ENCODE measurements at regions not wholly inside any gene's neighbourhood (a gene's known extent, or its start where the extent isn't known, plus 50 kb on each side); places are given as distances from the start of the nearest gene placed in this dataset.

- TF ChIP-seq, protein P1, sequence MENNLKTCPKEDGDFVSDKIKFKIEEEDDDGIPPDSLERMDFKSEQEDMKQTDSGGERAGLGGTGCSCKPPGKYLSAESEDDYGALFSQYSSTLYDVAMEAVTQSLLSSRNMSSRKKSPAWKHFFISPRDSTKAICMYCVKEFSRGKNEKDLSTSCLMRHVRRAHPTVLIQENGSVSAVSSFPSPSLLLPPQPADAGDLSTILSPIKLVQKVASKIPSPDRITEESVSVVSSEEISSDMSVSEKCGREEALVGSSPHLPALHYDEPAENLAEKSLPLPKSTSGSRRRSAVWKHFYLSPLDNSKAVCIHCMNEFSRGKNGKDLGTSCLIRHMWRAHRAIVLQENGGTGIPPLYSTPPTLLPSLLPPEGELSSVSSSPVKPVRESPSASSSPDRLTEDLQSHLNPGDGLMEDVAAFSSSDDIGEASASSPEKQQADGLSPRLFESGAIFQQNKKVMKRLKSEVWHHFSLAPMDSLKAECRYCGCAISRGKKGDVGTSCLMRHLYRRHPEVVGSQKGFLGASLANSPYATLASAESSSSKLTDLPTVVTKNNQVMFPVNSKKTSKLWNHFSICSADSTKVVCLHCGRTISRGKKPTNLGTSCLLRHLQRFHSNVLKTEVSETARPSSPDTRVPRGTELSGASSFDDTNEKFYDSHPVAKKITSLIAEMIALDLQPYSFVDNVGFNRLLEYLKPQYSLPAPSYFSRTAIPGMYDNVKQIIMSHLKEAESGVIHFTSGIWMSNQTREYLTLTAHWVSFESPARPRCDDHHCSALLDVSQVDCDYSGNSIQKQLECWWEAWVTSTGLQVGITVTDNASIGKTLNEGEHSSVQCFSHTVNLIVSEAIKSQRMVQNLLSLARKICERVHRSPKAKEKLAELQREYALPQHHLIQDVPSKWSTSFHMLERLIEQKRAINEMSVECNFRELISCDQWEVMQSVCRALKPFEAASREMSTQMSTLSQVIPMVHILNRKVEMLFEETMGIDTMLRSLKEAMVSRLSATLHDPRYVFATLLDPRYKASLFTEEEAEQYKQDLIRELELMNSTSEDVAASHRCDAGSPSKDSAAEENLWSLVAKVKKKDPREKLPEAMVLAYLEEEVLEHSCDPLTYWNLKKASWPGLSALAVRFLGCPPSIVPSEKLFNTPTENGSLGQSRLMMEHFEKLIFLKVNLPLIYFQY (CRISPR knock-in tag; IDR thresholded peaks at IDR 0.05; ENCODE audit: borderline replicate concordance), result peak; percentile 25; the same call in 1 of the 2 replicates
- TF ChIP-seq HOXD1 (CRISPR knock-in tag; IDR thresholded peaks at IDR 0.05) (no peak), FOXO1 (CRISPR knock-in tag; IDR thresholded peaks at IDR 0.05) (peak; percentile 56; the same call in 1 of the 2 replicates), ZNF678 (CRISPR knock-in tag; IDR thresholded peaks at IDR 0.05) (no peak), FIP1L1 (IDR thresholded peaks at IDR 0.05; ENCODE audit: borderline replicate concordance, insufficient read depth, low read depth, low read length) (no peak), PAX8 (CRISPR knock-in tag; IDR thresholded peaks at IDR 0.05; ENCODE audit: borderline replicate concordance) (no peak), KAT8 (CRISPR knock-in tag; IDR thresholded peaks at IDR 0.05) (no peak), POGZ (CRISPR knock-in tag; IDR thresholded peaks at IDR 0.05) (peak; percentile 85), THYN1 (CRISPR knock-in tag; IDR thresholded peaks at IDR 0.05; ENCODE audit: borderline replicate concordance, low read depth) (no peak), RFX3 (CRISPR knock-in tag; IDR thresholded peaks at IDR 0.05) (no peak), HIVEP1 (CRISPR knock-in tag; IDR thresholded peaks at IDR 0.05) (no peak), MAFG (CRISPR knock-in tag; IDR thresholded peaks at IDR 0.05) (no peak), ISX (CRISPR knock-in tag; conservative IDR thresholded peaks at IDR 0.05) (no peak)
- TF ChIP-seq, protein P2, sequence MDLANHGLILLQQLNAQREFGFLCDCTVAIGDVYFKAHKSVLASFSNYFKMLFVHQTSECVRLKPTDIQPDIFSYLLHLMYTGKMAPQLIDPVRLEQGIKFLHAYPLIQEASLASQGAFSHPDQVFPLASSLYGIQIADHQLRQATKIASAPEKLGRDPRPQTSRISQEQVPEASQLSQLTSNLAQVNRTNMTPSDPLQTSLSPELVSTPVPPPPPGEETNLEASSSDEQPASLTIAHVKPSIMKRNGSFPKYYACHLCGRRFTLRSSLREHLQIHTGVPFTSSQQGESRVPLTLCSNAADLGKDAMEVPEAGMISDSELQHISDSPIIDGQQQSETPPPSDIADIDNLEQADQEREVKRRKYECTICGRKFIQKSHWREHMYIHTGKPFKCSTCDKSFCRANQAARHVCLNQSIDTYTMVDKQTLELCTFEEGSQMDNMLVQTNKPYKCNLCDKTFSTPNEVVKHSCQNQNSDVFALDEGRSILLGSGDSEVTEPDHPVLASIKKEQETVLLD (CRISPR knock-in tag; IDR thresholded peaks at IDR 0.05; ENCODE audit: low read depth), result no peak
- TF ChIP-seq, protein P3, sequence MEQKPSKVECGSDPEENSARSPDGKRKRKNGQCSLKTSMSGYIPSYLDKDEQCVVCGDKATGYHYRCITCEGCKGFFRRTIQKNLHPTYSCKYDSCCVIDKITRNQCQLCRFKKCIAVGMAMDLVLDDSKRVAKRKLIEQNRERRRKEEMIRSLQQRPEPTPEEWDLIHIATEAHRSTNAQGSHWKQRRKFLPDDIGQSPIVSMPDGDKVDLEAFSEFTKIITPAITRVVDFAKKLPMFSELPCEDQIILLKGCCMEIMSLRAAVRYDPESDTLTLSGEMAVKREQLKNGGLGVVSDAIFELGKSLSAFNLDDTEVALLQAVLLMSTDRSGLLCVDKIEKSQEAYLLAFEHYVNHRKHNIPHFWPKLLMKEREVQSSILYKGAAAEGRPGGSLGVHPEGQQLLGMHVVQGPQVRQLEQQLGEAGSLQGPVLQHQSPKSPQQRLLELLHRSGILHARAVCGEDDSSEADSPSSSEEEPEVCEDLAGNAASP (CRISPR knock-in tag; IDR thresholded peaks at IDR 0.05; ENCODE audit: borderline replicate concordance), result peak; percentile 50; the same call in 1 of the 2 replicates
- TF ChIP-seq, protein P4, sequence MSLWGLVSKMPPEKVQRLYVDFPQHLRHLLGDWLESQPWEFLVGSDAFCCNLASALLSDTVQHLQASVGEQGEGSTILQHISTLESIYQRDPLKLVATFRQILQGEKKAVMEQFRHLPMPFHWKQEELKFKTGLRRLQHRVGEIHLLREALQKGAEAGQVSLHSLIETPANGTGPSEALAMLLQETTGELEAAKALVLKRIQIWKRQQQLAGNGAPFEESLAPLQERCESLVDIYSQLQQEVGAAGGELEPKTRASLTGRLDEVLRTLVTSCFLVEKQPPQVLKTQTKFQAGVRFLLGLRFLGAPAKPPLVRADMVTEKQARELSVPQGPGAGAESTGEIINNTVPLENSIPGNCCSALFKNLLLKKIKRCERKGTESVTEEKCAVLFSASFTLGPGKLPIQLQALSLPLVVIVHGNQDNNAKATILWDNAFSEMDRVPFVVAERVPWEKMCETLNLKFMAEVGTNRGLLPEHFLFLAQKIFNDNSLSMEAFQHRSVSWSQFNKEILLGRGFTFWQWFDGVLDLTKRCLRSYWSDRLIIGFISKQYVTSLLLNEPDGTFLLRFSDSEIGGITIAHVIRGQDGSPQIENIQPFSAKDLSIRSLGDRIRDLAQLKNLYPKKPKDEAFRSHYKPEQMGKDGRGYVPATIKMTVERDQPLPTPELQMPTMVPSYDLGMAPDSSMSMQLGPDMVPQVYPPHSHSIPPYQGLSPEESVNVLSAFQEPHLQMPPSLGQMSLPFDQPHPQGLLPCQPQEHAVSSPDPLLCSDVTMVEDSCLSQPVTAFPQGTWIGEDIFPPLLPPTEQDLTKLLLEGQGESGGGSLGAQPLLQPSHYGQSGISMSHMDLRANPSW (CRISPR knock-in tag; IDR thresholded peaks at IDR 0.05; ENCODE audit: borderline replicate concordance), result no peak
- TF ChIP-seq, protein P5, sequence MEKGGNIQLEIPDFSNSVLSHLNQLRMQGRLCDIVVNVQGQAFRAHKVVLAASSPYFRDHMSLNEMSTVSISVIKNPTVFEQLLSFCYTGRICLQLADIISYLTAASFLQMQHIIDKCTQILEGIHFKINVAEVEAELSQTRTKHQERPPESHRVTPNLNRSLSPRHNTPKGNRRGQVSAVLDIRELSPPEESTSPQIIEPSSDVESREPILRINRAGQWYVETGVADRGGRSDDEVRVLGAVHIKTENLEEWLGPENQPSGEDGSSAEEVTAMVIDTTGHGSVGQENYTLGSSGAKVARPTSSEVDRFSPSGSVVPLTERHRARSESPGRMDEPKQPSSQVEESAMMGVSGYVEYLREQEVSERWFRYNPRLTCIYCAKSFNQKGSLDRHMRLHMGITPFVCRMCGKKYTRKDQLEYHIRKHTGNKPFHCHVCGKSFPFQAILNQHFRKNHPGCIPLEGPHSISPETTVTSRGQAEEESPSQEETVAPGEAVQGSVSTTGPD (CRISPR knock-in tag; IDR thresholded peaks at IDR 0.05), result no peak
- TF ChIP-seq, protein P6, sequence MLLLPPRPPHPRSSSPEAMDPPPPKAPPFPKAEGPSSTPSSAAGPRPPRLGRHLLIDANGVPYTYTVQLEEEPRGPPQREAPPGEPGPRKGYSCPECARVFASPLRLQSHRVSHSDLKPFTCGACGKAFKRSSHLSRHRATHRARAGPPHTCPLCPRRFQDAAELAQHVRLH (CRISPR knock-in tag; IDR thresholded peaks at IDR 0.05; ENCODE audit: borderline replicate concordance, low read depth), result no peak
These were observed 92.0 kb downstream of the C9orf152 start (continued) for GRCh38 chr9:110115826-110116542.
